G401.6 (cell line): ENCODE measurements at regions not wholly inside any gene's neighbourhood (a gene's known extent, or its start where the extent isn't known, plus 50 kb on each side); places are given as distances from the start of the nearest gene placed in this dataset.
"Not testable (repeated sequence)": the region's sequence is repeated elsewhere in the genome, so short reads cannot be mapped to it uniquely, and the experiment has no call there.

Source experiments
- FAIRE-seq: peaks from 2 replicates; lab custom pipeline; 2012; peaks lifted over from hg19 to GRCh38; lab: Jason Lieb, UNC

DNA sequence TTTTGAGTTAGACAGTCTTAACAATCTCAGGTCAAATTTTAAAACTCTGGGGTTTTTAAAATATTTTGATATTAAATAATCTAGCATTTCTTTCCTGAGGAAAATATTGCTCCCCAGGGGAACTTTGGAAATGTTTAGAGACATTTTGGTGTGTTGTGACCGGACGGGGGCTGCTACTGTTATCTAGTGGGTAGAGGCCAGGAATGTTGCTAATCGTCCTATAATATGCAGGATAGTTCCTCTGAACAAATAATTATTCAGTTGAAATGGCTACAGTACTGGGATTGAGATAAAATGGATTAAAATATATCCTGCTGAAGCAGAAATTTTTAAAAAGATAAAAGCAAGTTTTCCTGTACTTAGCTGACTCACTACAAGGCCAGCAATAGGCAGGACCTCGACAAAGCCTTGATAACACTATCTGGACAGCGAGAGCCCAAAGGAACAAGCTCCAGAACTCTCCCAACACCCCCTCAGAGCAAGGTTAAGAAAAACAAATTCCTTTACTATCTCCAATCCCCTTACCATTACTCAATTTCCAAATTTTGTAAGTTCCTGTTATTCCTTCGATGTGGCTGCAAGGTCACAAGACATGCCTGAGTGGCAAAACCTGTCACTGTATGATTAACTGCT lies 1407.4 kb downstream of the SUCLG1 start:
- no peak for FAIRE-seq

DNA sequence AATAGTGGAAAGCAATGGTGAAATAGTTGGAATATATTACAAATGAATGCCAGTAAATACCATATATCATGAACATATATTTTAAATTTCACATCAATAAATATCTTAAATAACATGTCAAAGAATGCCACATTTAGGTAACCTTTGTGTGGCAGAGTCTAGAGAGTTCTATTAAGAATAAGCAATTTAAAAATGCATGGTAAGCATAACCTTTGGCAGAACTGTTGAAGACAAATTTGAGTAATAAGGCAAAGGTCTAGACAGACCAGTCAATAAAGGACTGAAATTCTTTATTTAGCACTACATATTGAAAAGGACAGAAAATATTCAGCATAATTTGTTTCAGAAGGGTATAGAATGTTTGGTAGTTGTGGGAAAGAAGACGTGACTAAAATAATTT lies 1417.0 kb downstream of the SUCLG1 start:
- FAIRE-seq: no peak

DNA sequence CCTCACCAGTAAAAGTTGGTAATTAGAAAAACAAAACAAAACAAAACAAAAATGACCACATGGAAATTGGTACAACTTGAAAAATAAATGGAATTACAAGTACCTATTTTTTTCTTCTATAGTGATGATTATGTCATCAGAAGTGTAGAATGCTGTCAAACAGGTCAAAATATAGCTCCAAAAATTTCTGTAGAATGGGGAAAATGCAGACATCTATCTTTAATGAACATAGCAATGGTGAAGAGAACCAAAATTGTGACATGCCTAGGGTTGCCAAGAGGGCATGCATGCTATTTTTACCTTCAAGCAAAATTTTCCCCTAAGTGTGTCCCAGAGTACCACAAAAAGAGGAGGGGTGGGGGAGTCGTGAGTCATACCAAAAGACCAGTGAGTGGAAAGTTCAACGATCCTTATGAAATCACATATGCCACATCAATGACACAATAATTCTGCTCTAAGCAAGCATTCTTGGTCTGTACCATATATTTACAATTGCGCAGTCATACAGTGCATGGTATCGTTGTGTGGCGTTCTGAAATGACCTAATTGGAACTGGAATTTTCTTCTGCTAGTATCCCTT lies 1436.4 kb downstream of the SUCLG1 start:
- no peak for FAIRE-seq

DNA sequence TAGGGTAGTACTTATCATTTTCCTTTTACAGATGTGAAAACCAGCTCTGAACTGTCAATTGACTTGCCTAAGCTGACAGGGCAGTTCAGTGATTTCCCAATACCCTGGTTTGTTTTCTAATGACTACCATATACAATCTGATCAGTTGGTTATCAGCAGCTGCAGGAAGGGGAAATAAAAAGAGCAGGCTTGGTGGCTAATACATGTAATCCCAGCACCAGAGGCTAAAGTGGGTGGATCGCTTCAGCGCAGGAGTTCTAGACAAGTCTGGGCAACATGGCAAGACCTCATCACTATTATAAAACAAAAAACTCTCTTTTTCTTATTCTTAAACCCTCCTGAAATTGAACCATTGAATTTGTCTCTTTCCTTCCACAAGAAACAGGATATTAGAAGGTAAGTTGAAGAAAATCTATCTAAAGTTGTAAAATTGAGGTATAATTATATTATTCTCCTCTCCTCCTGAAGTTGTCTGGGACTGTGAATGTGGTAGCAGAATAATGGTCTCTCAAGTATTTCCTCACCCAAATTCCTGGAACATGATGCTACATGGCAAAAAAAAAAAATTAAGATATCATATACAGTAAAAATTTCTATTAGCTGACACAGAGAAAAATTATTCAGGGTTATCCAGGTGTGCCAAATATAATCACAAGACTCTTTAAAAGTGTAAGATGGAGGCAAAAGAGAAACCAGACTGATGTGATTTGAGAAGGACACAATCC lies 1441.6 kb downstream of the SUCLG1 start:
- FAIRE-seq: no peak

DNA sequence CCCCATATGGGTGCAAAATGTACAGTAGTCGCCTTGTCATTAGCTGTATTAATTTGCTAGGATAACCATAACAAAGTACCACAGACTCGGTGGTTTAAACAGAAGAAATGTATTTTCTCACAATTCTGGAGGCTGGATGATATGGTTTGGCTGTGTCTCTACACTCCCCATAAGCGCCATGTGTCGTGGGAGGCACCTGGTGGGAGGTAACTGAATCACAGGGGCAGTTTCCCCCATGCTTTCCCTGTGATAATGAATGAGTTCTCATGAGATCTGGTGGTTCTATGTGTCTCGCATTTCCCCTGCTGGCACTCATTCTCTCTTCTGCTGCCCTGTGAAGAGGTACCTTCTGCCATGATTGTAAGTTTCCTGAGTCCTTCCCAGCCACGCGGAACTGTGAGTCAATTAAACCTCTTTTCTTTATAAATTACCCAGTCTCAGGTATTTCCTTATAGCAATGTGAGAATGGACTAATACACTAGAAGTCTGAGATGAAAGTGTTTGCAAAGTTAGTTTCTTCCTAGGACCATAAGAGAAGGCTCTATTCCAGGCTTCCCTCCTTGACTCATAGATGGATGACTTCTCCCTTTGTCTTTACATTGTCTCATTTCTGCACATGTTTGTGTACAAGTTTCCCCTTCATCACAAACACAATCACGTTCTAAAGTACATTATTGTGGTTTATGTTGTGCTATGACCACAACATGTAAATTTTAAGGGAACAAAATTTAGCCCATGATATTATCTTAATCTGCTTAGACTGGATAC lies 1442.6 kb downstream of the SUCLG1 start:
- FAIRE-seq: no peak

DNA sequence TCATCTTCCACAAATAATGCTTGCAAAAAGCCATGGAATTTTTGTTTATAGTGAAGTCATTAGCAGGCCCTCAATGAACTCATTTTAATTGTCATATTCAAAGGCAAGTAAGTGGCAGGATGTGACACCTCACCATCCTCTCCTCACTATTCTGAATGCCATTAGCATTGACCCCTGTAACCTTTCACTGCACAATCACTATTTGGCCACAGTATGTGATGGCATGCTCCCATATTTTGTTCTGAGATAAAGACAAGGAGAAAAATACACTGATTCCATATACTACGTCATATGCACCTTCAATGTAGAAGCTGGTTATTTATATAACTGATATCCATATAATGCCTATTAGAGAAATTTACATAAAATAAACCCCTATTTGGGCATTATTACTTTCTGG lies 1443.2 kb downstream of the SUCLG1 start:
- FAIRE-seq: no peak

DNA sequence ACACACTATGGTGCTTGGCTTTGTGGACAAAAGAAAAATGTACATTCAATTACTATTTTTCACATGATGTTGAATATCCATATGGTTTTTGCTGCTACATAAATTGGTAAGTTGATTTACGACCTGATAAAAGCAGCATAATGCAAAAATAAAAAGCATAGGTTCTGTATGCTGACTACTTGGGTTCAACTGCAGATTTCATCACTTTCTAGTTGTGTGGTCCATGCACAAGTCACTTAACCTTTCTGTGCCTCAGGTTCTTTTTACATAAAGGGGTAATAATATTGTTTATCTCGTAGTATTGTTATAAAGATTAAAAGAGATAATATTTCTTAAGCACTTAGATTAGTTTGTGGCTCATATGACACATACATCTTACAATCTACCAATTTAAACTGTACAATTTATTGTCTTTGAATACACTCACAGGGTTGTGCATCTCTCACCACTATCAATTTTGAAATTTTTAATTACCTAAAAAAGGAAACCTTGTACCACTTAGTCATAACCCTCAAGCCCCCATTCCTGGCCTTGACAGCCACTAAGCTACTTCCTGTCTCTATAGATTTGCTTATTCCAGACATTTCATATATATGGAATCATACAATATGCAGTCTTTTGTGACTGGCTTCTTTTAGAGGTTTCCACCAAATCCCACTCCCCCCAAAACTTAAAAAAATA lies 1443.9 kb downstream of the SUCLG1 start:
- no peak for FAIRE-seq

DNA sequence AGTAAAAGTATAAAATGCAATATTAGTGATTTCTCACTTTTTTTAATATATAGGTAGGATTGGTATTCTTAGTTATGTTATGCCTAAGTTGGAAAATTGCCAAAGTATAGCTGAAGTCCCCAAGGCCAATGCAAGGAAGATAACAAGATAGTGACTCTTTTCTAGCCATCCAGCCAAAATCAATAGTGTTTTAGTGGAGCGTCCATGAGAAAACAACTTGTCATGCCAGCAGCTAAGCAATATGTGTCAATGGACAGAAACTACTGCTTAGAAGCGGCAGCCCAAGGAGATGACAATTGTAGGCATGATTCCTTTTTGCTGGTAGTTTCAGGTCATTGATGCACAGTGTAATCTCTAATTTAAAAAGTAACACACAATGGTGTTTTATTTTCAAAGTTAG lies 1444.6 kb downstream of the SUCLG1 start:
- no peak for FAIRE-seq

DNA sequence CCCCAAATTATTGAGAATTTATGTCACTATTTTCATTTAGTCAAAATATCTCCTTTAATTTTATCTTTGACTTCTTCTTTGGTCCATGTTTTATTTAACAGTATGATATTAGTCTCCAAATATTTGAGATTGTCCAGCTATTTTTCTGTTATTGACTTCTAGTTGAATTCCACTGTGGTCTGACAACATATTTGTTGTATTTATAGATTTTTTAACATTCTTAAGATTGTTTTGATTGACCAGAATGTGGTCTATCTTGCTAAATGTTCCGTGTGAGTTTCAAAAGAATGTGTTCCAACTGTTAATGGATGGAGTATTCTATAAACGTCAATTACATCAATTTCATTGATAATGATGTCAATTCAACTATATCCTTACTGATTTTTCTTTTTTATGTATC lies 1452.1 kb downstream of the SUCLG1 start:
- no peak for FAIRE-seq

DNA sequence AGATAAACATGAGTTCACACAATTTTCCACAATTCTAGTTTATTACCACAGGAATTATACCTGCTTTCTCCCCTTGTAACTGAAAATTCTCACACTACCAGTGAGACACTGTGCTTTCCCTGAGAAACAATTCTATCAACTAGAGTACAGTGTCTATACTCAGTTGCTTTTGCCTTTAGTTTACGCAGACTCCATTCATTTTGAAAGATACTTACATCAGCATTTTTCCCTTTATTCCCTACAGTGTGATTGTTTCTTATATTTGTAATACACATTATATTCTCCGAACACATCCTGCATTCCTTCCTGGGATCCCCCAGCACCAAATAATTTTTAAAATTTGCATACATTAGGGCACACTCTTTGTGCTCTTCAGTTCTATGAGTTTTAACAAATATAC lies 1455.5 kb downstream of the SUCLG1 start:
- FAIRE-seq: no peak

DNA sequence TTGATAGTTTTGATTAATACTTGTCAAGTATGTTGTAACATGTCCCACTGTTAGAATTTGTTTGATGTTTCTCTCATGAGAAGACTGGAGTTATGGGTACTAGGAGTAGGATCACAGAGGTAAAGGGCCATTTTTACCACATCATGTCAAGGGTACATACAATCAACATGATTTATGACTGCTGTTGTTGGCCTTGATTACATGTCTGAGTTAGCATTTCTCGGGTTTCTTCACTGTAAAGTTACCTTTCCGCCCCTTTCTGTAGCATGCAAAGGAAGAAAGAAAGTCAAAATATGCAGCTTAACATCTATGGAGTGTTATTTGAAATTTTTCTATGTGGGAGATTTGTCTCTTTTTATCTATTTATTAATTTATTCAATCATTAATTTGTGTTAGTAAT lies 1456.4 kb downstream of the SUCLG1 start:
- no peak for FAIRE-seq

DNA sequence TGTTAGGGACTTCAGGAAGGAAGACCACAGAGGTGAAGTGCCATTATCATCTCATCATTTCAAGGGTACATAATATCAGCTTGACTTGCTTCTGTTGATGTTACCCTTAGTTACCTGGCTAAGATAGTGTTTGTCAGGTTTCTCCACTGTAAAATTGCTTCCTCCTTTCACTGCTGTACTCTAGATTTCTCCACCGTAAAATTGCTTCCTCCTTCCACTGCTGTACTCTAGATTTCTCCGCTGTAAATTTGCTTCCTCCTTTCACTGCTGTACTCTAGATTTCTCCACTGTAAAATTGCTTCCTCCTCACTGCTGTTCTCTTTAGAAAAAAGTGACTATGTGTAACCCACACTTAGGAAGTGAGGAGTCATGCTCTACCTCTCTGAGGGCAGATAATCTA lies 1460.3 kb downstream of the SUCLG1 start:
- FAIRE-seq: no peak

DNA sequence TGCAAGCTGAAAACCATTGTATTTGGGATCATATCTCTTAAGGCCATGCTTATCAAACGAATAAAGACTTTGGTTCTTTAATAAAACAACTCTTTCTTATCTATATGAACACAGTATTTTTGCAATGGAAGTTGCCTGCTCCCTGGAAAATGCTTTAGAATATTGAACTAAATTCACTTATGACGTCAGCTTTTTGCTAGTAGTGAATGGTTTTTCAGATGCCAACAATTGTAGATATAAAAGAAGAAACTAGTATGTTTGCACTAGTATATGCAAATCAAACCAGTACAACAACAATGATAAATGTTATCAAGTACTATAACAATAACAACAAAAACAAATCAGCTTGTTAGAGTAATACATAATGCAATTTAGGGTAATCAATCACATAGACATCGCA lies 1462.9 kb downstream of the SUCLG1 start:
- no peak for FAIRE-seq

DNA sequence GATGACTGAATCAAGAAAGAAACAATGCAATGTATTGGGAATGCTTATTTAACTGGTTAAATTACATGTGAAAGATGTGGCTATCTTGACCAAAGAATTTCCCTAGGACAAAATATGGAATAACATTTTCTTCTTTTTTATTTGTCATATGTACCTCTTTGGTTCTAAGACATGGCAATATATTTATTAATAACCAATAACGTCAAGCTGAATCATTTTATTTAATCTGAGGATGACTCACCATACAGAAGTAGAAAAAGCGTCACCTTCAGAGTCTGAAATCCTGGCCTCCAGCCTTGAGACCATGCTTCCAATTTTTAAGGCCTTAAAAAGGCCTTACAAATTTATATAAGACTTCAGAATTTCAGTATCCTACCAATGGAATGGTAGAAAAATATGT lies 1464.9 kb downstream of the SUCLG1 start:
- FAIRE-seq: no peak

DNA sequence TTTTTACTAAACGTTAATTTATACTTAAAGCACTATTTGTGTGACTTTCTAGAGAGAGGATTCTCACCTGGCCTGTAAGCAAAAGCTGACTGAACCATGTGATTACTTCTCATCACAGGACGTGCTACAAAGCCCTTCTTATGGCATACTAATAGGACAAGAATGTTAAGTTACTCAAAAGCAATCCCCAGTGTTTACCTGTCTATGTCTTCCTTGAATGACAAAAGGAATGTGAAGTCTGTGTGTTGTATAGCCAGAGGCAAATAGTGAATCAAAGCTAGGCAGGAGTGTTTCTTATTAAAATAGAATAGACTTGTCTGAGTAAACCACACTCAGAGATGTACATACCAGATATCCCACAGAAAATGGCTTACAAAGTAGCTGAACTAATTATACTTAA lies 1465.5 kb downstream of the SUCLG1 start:
- FAIRE-seq: no peak

DNA sequence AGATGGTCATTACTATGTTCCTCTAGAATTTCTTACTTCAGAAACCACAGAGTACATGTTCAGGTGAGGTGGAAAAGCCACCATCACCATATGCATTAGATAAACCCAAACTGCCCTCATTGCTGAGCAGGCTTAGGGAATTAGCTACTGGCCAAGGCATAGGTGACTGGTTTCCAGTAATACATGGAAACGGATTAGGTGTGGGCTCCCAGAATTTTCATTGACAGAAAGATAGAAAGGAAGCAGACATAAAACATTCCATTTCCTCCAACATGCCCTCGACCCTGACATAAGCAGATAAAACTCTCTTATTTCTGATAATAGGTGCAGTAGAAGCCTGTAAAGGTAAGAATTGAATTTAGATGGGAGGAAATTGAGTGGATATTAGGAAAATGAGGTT lies 1466.1 kb downstream of the SUCLG1 start:
- FAIRE-seq: no peak

DNA sequence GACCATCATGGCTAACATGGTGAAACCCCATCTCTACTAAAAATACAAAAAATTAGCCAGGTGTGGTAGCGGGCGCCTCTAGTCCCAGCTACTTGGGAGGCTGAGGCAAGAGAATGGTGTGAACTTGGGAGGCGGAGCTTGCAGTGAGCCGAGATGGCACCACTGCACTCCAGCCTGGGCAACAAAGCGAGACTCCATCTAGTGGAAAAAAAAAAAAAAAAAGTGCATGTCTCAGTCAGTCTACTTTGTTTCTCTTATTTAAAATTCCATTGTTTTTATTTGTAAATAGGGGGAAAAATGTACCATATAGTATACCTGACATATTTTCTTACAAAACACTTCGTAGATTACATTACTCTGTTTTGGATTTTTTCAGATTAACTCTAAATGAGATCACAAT lies 1471.4 kb downstream of the SUCLG1 start:
- not testable (repeated sequence) for FAIRE-seq

DNA sequence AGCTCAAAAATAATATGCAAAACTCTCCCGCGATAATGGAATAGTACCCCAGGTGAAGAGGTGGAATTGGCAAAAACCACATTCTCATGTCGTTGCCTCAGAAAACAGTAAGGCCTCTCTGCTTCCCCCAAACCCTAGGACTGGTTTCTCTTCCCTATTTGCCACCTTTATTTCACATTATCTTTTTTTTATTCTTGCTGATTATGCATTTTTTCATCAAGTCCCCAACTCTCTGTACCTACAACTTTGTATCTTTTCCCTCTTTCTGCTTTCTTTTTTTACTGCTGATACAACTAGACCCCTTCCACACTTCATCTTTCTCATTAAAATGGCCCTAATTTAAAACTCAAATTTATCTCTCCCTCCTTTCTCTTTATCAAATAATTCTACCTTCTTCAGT lies 1472.2 kb downstream of the SUCLG1 start:
- no peak for FAIRE-seq

DNA sequence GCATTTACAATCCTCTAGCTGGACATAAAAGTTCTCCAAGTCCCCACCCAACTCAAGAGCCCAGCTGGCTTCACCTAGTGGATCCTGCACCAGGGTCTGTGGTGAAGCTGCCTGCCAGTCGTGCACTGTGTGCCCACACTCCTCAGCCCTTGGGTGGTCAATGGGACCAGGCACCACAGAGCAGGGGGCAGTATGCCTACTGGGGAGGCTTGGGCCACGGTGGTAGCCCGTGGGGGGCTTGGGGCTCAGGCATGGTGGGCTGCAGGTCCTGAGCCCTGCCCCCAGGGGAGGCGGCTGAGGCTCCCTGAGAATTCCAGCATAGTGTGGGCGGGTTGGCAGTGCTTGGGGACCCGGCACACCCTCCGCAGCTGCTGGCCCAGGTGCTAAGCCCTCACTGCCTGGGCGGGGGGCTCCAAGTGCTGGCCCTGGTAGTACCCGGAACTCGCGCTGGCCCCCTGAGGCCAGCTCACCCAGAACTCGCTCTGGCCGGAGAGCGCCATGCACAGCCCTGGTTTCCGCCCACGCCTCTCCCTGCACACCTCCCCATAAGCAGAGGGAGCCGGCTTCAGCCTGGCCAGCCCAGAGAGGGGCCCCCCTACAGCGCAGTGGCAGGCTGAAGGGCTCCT lies 1473.4 kb downstream of the SUCLG1 start:
- FAIRE-seq: no peak

DNA sequence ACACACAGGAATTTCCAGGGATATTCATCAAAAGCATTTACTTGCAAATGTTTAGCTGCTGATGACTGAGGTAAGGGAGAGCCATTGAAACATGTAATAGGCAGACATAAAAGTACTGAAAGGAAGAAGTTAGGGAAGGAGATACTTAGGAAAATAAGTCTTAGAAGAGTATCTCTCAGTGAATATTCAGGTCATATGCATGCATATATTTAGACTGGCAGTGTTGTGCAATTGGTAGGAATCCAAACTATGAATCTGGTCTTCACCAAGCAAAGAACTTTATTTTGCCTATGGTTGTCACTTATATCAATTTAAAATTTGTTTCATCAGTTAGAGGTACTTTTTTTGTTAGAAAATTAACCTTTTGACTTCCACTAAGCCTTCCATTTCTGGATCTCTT lies 1490.7 kb downstream of the SUCLG1 start:
- FAIRE-seq: no peak

DNA sequence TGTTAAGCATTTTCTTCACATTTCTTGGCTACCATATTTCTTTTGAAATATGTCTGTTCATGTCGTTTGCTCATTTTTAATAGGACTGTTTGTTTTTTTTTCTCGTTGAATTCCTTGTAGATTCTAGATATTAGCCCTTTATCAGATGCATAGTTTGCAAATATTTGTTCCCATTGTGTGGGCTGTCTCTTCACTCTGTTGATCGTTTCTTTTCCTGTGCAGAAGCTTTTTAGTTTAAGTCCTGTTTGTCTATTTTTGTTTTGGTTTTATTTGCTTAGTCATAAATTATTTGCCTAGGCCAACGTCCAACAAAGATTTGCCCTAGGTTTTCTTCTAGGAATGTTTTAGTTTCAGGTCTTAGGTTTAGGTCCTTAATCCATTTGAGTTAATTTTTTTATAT lies 1494.7 kb downstream of the SUCLG1 start:
- no peak for FAIRE-seq

DNA sequence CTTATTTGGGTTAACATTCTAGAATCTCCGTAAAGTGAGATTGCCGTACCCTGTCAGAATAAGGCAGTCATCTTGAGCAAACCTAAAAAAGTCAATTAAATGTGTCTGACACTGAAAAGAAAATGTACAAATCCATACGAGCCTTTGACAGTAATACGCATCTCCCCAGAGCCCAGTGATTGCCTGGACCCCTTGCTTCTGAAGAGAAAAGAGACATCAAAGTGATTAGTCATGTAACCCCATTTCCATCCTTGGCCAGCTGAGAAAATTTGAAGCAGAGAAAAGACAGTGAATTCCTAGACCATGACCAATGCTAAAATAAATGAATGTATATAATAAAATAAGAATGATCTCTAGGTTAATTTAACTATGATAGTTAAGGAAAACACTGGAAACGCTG lies 1499.4 kb downstream of the SUCLG1 start:
- FAIRE-seq: no peak
